HG03565 (cell line): ENCODE measurements at regions not wholly inside any gene's neighbourhood (a gene's known extent, or its start where the extent isn't known, plus 50 kb on each side); places are given as distances from the start of the nearest gene placed in this dataset.

ENCODE experiments used
- ATAC-seq: cut with Tn5 transposase; IDR thresholded peaks from one replicate; pipeline ENCODE4 v1.9.1; 2021; ENCODE audit warnings: mild to moderate bottlenecking, moderate library complexity; ENCODE audit not compliant: unreplicated experiment

- no peak for ATAC-seq
These were observed 151.1 kb downstream of the DMRT2 start for GRCh38 chr9:1201262-1201661.

DNA sequence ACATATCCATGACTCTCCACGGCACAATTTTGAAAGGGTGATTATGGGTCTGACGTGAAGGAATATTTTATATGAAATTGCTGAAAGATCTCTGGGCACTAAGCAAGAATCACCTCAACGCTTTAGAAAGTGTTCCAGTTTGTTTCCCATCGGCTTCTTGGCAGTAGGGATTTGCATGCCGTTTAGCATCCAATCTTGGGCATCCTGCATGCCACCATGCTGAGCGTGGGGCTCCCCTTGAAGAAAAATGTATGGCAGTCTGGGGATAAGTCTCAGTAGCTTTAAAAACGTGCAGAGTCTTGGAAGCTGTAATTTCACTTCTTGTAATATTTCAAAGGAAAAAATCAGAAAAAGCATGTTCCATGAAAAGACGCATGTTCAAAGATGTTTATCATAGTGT is 151.7 kb downstream of the DMRT2 start:
- no peak for ATAC-seq

DNA sequence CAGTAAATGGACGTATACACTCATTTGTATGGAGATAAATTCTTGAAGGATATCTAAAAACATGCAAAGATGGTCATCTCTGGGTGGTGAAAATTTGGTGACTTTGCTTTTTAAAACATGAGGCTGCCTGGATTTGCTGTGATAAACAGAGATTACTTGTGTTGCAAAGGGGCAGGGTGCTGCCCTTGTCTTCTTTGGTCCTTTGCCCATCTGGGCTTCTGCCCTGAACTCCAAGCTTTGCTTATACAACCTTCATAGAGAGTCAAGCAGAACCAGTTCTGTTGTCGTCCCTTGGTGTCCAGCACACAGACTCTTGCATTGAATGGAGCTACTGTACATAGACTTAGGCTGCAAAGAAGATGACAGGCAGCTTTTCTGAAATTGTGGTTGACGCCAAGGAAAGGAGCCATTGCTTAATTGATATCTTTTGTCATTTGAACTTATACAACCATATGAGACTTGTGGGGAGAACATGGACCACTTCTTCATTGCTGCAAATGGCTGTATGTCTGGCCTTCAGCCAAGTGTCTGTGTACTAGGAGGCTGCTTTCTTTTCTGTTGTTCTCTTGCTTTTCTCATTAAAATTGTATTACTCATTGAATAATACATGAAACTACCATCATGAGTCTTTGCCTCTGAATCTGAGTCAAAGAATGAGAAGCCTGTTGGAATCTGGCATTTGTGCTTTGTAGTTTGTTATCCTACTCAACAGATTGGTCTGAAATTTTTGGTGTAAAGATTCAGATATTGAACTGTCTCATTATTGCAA is 152.5 kb downstream of the DMRT2 start:
- no peak for ATAC-seq

GRCh38 chr9:1207686-1208085 is 157.5 kb downstream of the DMRT2 start:
- ATAC-seq: no peak

- ATAC-seq: no peak
These were observed 158.0 kb downstream of the DMRT2 start for GRCh38 chr9:1208157-1208556.

DNA sequence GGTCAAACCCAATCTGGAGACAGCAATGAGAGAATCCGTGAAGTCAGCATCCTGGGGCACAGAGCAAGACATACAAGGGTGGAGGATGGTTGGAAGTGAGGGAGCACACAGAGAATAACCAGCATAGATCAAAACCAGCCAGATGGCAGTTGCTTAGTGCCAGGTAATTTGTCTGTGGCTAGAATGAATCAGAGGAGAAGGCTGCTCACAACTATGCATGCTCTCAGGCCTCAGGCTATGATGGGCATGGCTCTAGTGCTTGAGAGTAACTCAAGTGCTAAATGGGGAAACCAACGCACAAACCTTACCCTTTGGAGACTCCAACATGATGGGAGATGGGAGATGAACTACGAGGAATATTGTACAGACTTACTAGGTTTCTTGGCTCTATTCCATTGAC is 160.8 kb downstream of the DMRT2 start:
- no peak for ATAC-seq

GRCh38 chr9:1216532-1216931 is 166.4 kb downstream of the DMRT2 start:
- ATAC-seq: no peak

- ATAC-seq: no peak
These were observed 166.9 kb downstream of the DMRT2 start for GRCh38 chr9:1217076-1217475.

DNA sequence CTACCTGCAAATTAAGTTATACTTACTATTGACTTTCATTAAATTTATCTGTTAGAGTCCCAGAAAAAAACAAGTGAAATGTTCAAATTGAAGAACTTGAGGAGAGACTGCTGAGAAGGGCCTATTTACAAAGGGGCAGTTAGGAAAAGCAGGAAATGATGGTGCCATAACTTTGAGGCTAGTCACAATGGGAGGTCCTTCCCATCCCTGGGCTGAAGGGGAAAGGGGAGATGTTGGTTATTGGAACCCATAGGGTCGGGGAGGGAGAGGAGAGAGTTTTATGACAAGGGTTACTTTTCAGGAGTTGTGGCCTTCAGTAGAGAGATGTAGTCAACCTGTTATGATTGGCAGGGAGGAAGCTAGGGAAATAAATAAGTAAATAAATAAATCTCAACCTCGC is 169.1 kb downstream of the DMRT2 start:
- ATAC-seq: no peak

- no peak for ATAC-seq
These were observed 171.1 kb downstream of the DMRT2 start for GRCh38 chr9:1221298-1221697.

GRCh38 chr9:1222511-1222910 is 172.4 kb downstream of the DMRT2 start:
- ATAC-seq: no peak

GRCh38 chr9:1231998-1232919 is 182.1 kb downstream of the DMRT2 start:
- ATAC-seq: no peak

GRCh38 chr9:1233568-1233967 is 183.4 kb downstream of the DMRT2 start:
- no peak for ATAC-seq

DNA sequence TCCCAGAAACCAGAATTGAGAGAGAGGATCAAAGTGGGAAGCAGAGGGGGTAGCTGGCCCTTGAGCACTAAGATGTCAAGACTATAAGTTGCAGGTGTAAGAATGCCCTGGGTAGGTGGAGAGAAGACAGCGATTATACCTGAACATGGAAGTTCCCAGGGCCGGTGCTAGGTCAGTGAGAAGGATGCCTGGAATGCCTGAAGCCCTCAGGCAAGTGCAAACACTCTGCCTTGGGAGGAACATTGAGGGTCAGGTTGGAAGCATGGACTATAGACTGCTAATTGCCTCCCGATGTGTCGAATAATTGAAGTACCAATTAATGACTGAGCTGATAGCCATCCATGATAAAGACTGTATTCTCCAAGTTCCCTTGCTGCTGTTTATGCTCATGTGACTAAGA is 185.5 kb downstream of the DMRT2 start:
- no peak for ATAC-seq

DNA sequence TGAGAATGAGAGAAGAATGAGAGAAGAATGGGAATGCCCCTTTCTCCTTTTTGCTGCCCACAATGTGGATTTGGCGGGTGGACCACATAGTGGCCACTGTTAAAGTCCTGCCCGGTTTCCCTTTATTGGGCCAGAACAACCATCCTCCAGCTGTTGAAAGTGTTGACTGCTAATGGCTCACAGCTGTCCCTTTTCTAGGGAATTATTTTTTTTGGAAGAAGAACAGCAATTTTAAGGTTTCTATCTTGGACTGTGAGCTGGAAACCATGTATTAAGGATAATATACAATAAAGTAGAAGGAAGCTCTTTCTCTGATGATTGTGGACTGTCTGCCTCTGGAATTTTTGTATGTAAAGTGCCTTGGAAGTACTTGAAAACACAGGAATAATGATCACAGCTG is 185.9 kb downstream of the DMRT2 start:
- ATAC-seq: no peak

DNA sequence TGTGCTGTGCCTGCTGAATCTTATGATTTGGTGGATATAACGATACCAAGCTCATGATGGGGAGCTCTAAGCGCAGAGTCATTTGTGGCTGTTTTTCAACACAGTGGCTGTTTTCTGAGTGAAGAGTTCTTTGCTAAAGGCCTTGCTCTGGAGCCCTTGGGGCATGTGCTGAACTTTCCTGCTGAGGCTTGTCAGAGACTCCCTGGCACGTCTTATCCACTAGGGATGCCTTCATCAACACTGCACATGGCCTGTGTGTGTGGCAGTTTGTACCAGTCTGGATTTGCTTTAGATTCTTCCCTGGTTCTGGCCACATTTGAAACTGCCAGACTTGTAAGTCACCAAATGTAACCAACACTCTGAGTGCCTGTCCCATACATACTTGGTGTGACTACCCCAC is 188.2 kb downstream of the DMRT2 start:
- ATAC-seq: no peak

DNA sequence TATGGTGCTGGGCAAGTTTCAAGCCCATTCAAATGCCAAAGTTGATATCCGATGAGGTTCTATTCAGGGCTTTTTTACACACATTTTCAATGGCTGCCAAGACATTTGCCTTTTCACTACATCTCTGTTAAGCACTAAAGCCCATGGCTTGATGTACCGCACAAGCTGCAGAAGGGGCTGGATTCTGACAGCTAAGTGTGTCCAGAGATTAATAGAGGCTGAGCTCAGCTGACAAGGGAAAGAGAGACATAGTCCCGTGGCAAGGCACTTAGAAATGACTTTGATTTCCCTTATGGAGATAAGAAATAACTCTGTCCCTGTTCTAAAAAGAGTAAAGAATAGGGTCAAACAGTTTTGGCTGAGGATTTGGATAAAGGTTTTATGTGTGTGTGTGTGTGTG is 198.6 kb downstream of the DMRT2 start:
- ATAC-seq: no peak

DNA sequence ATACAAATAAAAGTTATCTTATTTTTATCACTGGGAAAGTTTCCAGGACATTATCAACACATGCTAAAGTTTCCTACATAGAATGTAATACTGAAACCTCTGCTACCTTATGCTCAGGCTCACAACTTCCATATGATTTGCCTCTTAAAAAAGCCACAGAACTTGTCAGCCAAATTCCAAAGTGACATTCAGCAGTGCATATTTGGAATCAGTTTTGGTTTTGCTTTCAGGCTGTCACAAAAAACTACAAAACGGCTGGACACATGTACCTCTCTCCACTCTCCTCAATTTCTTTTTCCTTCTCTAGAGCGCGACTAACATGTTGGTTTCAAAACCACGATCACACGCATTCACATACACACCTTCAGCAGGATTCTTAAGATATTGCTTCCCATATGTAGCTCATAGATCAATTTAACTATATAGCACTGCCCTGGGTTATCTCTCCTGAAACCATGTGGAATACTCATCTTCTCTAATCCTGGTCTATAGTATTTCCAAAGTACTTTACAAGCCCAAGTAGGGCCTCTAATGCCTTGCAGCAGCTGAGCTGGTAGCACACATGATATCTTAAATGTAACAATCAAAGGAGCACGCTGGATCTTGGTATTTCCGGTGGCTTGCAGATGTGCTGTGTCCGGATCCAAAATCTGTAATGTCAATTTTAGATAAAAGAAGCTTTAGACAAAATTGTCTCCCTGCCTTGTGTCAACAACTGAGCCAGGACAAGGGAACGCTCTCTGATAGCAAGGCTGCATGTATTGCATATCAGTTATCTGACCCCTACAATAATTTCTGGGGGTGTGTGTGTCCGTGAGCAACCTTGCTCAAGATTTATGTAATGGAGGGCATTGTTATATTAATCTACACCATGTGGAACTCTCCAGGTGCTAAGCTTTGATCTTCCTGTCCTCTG is 203.2 kb downstream of the DMRT2 start:
- no peak for ATAC-seq

GRCh38 chr9:1254071-1254470 is 203.9 kb downstream of the DMRT2 start:
- ATAC-seq: no peak

DNA sequence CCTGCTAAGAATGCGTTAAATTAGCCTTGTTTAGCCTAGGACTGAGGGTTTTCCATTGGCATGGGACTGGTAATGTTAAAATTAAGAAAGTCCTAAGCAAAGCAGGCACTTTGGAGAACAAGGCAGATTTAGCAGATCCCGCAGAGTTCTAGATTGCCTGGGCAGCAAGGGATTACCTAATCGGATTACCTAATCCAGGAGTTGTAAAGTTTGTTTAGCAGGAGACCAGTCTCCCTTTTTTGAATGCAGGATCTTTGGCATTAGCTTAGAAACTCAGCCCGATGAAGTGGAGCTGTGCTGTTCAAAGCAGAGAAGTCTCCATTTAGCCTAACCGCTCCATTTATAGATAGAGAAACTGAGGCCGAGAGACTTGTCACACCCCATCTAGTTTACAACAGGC is 206.0 kb downstream of the DMRT2 start:
- ATAC-seq: no peak

- ATAC-seq: no peak
These were observed 211.1 kb downstream of the DMRT2 start for GRCh38 chr9:1261266-1261665.
